ENCODE measurements at regions not wholly inside any gene's neighbourhood (a gene's known extent, or its start where the extent isn't known, plus 50 kb on each side); places are given as distances from the start of the nearest gene placed in this dataset.

- Histone ChIP-seq H2BK120ac (replicated peaks; ENCODE audit: low read depth, low read length) (no peak overlapping the region), H3K79me2 (ENCODE audit: control insufficient read depth in 1 of 2, insufficient read depth in 2 of 2, low read length in 2 of 2) (no peaks in the 10 kb centered on the region), H3K9ac (replicated peaks in 1 of 4; ENCODE audit: extremely low read depth in 1 of 4, low read depth in 3 of 4, low read length in 3 of 4) (no peak overlapping the region), H3K9me3 (ENCODE audit: insufficient read depth in 2 of 2, low read depth in 1 of 2, low read length in 1 of 2) (0 out of 4 replicates have a peak, but pooled peaks cover 0 to 3% of the 10 kb centered on the region in 2 experiments), H2AFZ (ENCODE audit: low read length) (no peak overlapping the region), H3K14ac (ENCODE audit: insufficient read length) (no peak overlapping the region), H2AK5ac (ENCODE audit: low read depth, low read length) (no peak overlapping the region), H2BK5ac (ENCODE audit: low read depth, low read length) (no peak overlapping the region), H2BK20ac (ENCODE audit: low read length) (no peak overlapping the region), H3K27me3 (replicated peaks in 1 of 4; ENCODE audit: control insufficient read depth in 3 of 4, extremely low read depth in 1 of 4, insufficient read depth in 3 of 4, low read length in 3 of 4) (no peaks in the 10 kb centered on the region), H4K8ac (ENCODE audit: extremely low read depth, insufficient read depth, low read length) (no peak overlapping the region), H3K18ac (ENCODE audit: extremely low read depth, low read length) (no peak overlapping the region), H4K20me1 (replicated peaks in 1 of 2; ENCODE audit: control insufficient read depth in 1 of 2, insufficient read depth in 2 of 2, low read length in 2 of 2) (no peaks in the 10 kb centered on the region), H3K79me1 (ENCODE audit: low read depth, low read length) (no peaks in the 10 kb centered on the region), H3K4ac (replicated peaks; ENCODE audit: insufficient read length, low read depth, low read length) (no peak overlapping the region), H3K36me3 (ENCODE audit: control insufficient read depth in 2 of 4, insufficient read depth in 4 of 4, low read length in 3 of 4) (no peaks in the 10 kb centered on the region), H2BK15ac (ENCODE audit: low read length) (no peak overlapping the region), H3K27ac (ENCODE audit: low read depth, low read length) (no peak overlapping the region), H3K4me2 (ENCODE audit: insufficient read depth in 1 of 2, low read depth in 2 of 2, low read length in 2 of 2) (no peak overlapping the region), H2BK12ac (ENCODE audit: low read depth, low read length) (no peak overlapping the region), H3K4me3 (ENCODE audit: extremely low read depth in 1 of 4, insufficient read depth in 2 of 4, low read depth in 3 of 4, low read length in 4 of 4) (no peak overlapping the region), H3K23ac (ENCODE audit: insufficient read length) (no peak overlapping the region), H3K56ac (replicated peaks; ENCODE audit: insufficient read length, low read depth, low read length) (no peak overlapping the region), H3K4me1 (replicated peaks in 1 of 4; ENCODE audit: control insufficient read depth in 3 of 4, insufficient read depth in 4 of 4, low read length in 3 of 4) (no peaks in the 10 kb centered on the region), H3K23me2 (ENCODE audit: low read depth, low read length) (no peaks in the 10 kb centered on the region), H4K5ac (ENCODE audit: insufficient read length, low read depth, low read length) (no peak overlapping the region), H4K91ac (replicated peaks; ENCODE audit: insufficient read length, low read length) (no peak overlapping the region)
- DNase-seq (ENCODE audit: low read depth in 1 of 2, low spot score in 2 of 2) (no peak), FAIRE-seq (no peak)
- TF ChIP-seq CBX5 (IDR thresholded peaks at IDR 0.05; ENCODE audit: low read depth, low read length) (no peak), CHD2 (IDR thresholded peaks at IDR 0.05; ENCODE audit: low read length) (no peak), SP4 (IDR thresholded peaks at IDR 0.05; ENCODE audit: low read length) (no peak), EZH2 (IDR thresholded peaks at IDR 0.05; ENCODE audit: low read depth, low read length, severe bottlenecking) (no peak), SP2 (IDR thresholded peaks at IDR 0.05; ENCODE audit: low read length) (no peak), TCF12 (IDR thresholded peaks at IDR 0.05; ENCODE audit: low read depth, low read length) (no peak), SP1 (IDR thresholded peaks at IDR 0.05; ENCODE audit: low read depth, low read length) (no peak), HDAC6 (IDR thresholded peaks at IDR 0.05; ENCODE audit: low read depth, low read length) (no peak)
- CTCF ChIA-PET (ENCODE audit: partially characterized antibody): interaction anchor here (0.8 kb wide), 1 partner anchor 121 kb away, joined by 4 read pairs; no protein-coding TSS in a partner anchor
- POLR2A ChIA-PET (ENCODE audit: partially characterized antibody): no interaction called here
These were observed 1925.5 kb downstream of the ARAP2 start for GRCh38 chr4:34318773-34319172.
